H9 (cell line): ENCODE measurements at regions not wholly inside any gene's neighbourhood (a gene's known extent, or its start where the extent isn't known, plus 50 kb on each side); places are given as distances from the start of the nearest gene placed in this dataset.

Experiments
- DNase-seq: peaks from one replicate; pipeline ENCODE4 v3.0.0-alpha.2; 2017
- H2AFZ ChIP-seq: one replicate; pipeline ENCODE4 v1.6.1; 2013; ENCODE audit warnings: mild to moderate bottlenecking, low read length, control low read depth, moderate library complexity
- H2AK5ac ChIP-seq: 2 replicates; pipeline ENCODE4 v1.6.1; 2013; ENCODE audit warnings: low read length, control low read depth, mixed read lengths; ENCODE audit not compliant: insufficient read length
- H2BK120ac ChIP-seq: one replicate; pipeline ENCODE4 v1.6.1; 2013; ENCODE audit warnings: low read depth, mild to moderate bottlenecking, low read length, control low read depth, inconsistent platforms; ENCODE audit not compliant: poor library complexity, severe bottlenecking
- H2BK12ac ChIP-seq: 2 replicates; pipeline ENCODE4 v1.6.1; 2013; ENCODE audit warnings: low read length, control low read depth, mixed read lengths, low read depth; ENCODE audit not compliant: insufficient read length
- H2BK15ac ChIP-seq: 2 replicates; pipeline ENCODE4 v1.6.1; 2013; ENCODE audit warnings: low read depth, low read length, control low read depth
- H2BK20ac ChIP-seq: one replicate; pipeline ENCODE4 v1.6.1; 2013; ENCODE audit warnings: low read depth, mild to moderate bottlenecking, low read length, control low read depth, inconsistent platforms; ENCODE audit not compliant: poor library complexity, severe bottlenecking
- H2BK5ac ChIP-seq: 2 replicates; pipeline ENCODE4 v1.6.1; 2013; ENCODE audit warnings: low read length, control low read depth, mixed read lengths; ENCODE audit not compliant: insufficient read length
- H3K14ac ChIP-seq: 2 replicates; pipeline ENCODE4 v1.6.1; 2013; ENCODE audit warnings: low read length, control low read depth; ENCODE audit not compliant: insufficient read depth
- H3K18ac ChIP-seq: 2 replicates; pipeline ENCODE4 v1.6.1; 2013; ENCODE audit warnings: low read depth, mild to moderate bottlenecking, mixed read lengths, low read length, control low read depth; ENCODE audit not compliant: insufficient read length
- H3K23ac ChIP-seq: 2 replicates; pipeline ENCODE4 v1.6.1; 2013; ENCODE audit warnings: low read length, control low read depth, mixed read lengths, low read depth; ENCODE audit not compliant: insufficient read length
- H3K23me2 ChIP-seq: 2 replicates; pipeline ENCODE4 v1.6.1; 2013; ENCODE audit warnings: low read depth, mild to moderate bottlenecking, mixed read lengths, low read length, control low read depth; ENCODE audit not compliant: insufficient read length, poor library complexity, severe bottlenecking
- H3K27ac ChIP-seq: 2 replicates; pipeline ENCODE4 v1.5.1; 2013; ENCODE audit warnings: low read length, control low read depth, mixed read lengths, low read depth; ENCODE audit not compliant: insufficient read length
- H3K27me3 ChIP-seq: 2 replicates; pipeline ENCODE4 v1.6.1; 2013; ENCODE audit warnings: low read length, control low read depth, inconsistent platforms; ENCODE audit not compliant: insufficient read depth
- H3K4ac ChIP-seq: 2 replicates; pipeline ENCODE4 v1.6.1; 2013; ENCODE audit warnings: low read depth, mild to moderate bottlenecking, control low read depth, inconsistent platforms, low read length, moderate library complexity
- H3K4me1 ChIP-seq: 2 replicates; pipeline ENCODE4 v1.6.1; 2013; ENCODE audit warnings: low read length, control low read depth, inconsistent platforms; ENCODE audit not compliant: insufficient read depth
- H3K4me2 ChIP-seq: 2 replicates; pipeline ENCODE4 v1.6.1; 2013; ENCODE audit warnings: low read length, control low read depth, mixed read lengths; ENCODE audit not compliant: insufficient read length, insufficient read depth
- H3K56ac ChIP-seq: 2 replicates; pipeline ENCODE4 v1.6.1; 2013; ENCODE audit warnings: low read depth, mild to moderate bottlenecking, mixed read lengths, low read length, control low read depth; ENCODE audit not compliant: insufficient read length
- H3K79me1 ChIP-seq: 2 replicates; pipeline ENCODE4 v1.6.1; 2013; ENCODE audit warnings: low read depth, mild to moderate bottlenecking, moderate library complexity, low read length, control low read depth, inconsistent platforms; ENCODE audit not compliant: insufficient read depth, poor library complexity, severe bottlenecking
- H3K79me2 ChIP-seq: 2 replicates; pipeline ENCODE4 v1.6.1; 2013; ENCODE audit warnings: low read length, control low read depth, inconsistent platforms; ENCODE audit not compliant: insufficient read depth
- H3K9ac ChIP-seq: 2 replicates; pipeline ENCODE4 v1.6.1; 2013; ENCODE audit warnings: low read length, control low read depth, mixed read lengths; ENCODE audit not compliant: insufficient read length; ENCODE audit errors: extremely low read depth
- H3K9me3 ChIP-seq: one replicate; pipeline ENCODE4 v1.6.1; 2013; ENCODE audit warnings: low read depth, low read length, inconsistent platforms; ENCODE audit not compliant: control insufficient read depth
- H3T11ph ChIP-seq: one replicate; pipeline ENCODE4 v1.6.1; 2013; ENCODE audit warnings: mild to moderate bottlenecking, low read length, control low read depth, inconsistent platforms
- H4K20me1 ChIP-seq: one replicate; pipeline ENCODE4 v1.6.1; 2013; ENCODE audit not compliant: control insufficient read depth, insufficient read length, insufficient read depth
- H4K5ac ChIP-seq: 2 replicates; pipeline ENCODE4 v1.6.1; 2013; ENCODE audit warnings: low read depth, mild to moderate bottlenecking, mixed read lengths, low read length, control low read depth; ENCODE audit not compliant: insufficient read length
- H4K8ac ChIP-seq: replicated peaks from 2 replicates; pipeline ENCODE4 v1.6.1; 2013; ENCODE audit warnings: low read length, control low read depth, mixed read lengths, low read depth; ENCODE audit not compliant: insufficient read length
- H4K91ac ChIP-seq: 2 replicates; pipeline ENCODE4 v1.6.1; 2013; ENCODE audit warnings: low read depth, mild to moderate bottlenecking, moderate library complexity, mixed read lengths, low read length, control low read depth; ENCODE audit not compliant: insufficient read length
- H3K27ac Mint-ChIP-seq, 3 experiments: 2 replicates in 2 of 3; 3 replicates in 1 of 3; pipeline ENCODE4 v1.8.0; 2020 to 2021; ENCODE audit warnings: mixed read lengths in 3 of 3, mild to moderate bottlenecking in 1 of 3, moderate library complexity in 1 of 3
- H3K27me3 Mint-ChIP-seq: 2 replicates; pipeline ENCODE4 v1.8.0; 2021; ENCODE audit warnings: low read depth, mild to moderate bottlenecking, moderate library complexity, mixed read lengths
- H3K36me3 Mint-ChIP-seq, 3 experiments: 2 replicates in 2 of 3; 3 replicates in 1 of 3; pipeline ENCODE4 v1.8.0; 2020 to 2021; ENCODE audit warnings: low read depth in 3 of 3, mixed read lengths in 3 of 3; ENCODE audit not compliant: insufficient read depth in 1 of 3
- H3K4me1 Mint-ChIP-seq, 2 experiments: 2 replicates each; pipeline ENCODE4 v1.8.0; 2020; ENCODE audit warnings: mixed read lengths in 2 of 2
- H3K4me3 Mint-ChIP-seq, 2 experiments: 2 replicates in 1 of 2; 3 replicates in 1 of 2; pipeline ENCODE4 v1.8.0; 2020 to 2021; ENCODE audit warnings: mild to moderate bottlenecking in 2 of 2, mixed read lengths in 2 of 2, moderate library complexity in 1 of 2
- H3K9me3 Mint-ChIP-seq, 2 experiments: 2 replicates in 1 of 2; 3 replicates in 1 of 2; pipeline ENCODE4 v1.8.0; 2020; ENCODE audit warnings: mild to moderate bottlenecking in 2 of 2, mixed read lengths in 2 of 2, moderate library complexity in 1 of 2
- CTCF ChIP-seq: fragments of 200-600 bp; sonication (generic); conservative IDR thresholded peaks from 3 replicates; pipeline ENCODE4 v1.8.0; 2021; ENCODE audit warnings: antibody characterized with exemption, mild to moderate bottlenecking
- WGBS: extraction: QIAGEN DNeasy Blood & Tissue Kit; methylation state at CpG from one replicate; pipeline ENCODE4 v1.1.7; 2013; ENCODE audit warnings: missing lambda C conversion rate, low lambda C conversion rate, mixed read lengths; ENCODE audit not compliant: insufficient read length; ENCODE audit errors: extremely low coverage; 5-methylcytosine and 5-hydroxymethylcytosine counted together

GRCh38 chr2:175468431-175469098 is 287.1 kb upstream of the ATP5MC3 start:
- Histone ChIP-seq H3K4me2 (no peak overlapping the region), H2BK5ac (no peak overlapping the region)

More at GRCh38 chr2:175468431-175469098, 287.1 kb upstream of the ATP5MC3 start:
- Histone ChIP-seq H3K4ac (no peak overlapping the region), H3K27me3 (no peaks in the 10 kb centered on the region), H4K8ac (no peak overlapping the region), H2BK12ac (no peak overlapping the region), H2BK120ac (no peak overlapping the region), H3K9ac (no peak overlapping the region), H2BK20ac (no peak overlapping the region), H4K91ac (no peak overlapping the region), H4K20me1 (no peaks in the 10 kb centered on the region), H3K9me3 (no peaks in the 10 kb centered on the region), H3K56ac (no peak overlapping the region), H3T11ph (no peak overlapping the region), H3K4me1 (peaks cover 2% of the 10 kb centered on the region; the same call in 1 of the 2 replicates), H2AFZ (no peak overlapping the region), H3K18ac (no peak overlapping the region), H3K79me1 (no peaks in the 10 kb centered on the region), H4K5ac (no peak overlapping the region), H3K14ac (no peak overlapping the region), H3K79me2 (no peaks in the 10 kb centered on the region), H3K27ac (no peak overlapping the region), H3K23me2 (no peaks in the 10 kb centered on the region), H2AK5ac (no peak overlapping the region), H3K23ac (no peak overlapping the region), H2BK15ac (no peak overlapping the region)
- Mint-ChIP-seq H3K9me3 (no peaks in the 10 kb centered on the region; a peak in 1 of 5 replicates), H3K27me3 (peaks cover 5% of the 10 kb centered on the region; the same call in 1 of the 2 replicates), H3K4me3 (no peak overlapping the region), H3K27ac (no peak overlapping the region; a peak in 1 of 7 replicates), H3K36me3 (no peaks in the 10 kb centered on the region), H3K4me1 (peaks cover 17 to 20% of the 10 kb centered on the region in 2 experiments; a peak in 3 of 4 replicates)
- no peak for DNase-seq
- WGBS: no CpG with 5 or more reads among the region's 7 CpGs
- TF ChIP-seq CTCF: no peak
